Tibial artery (tissue), 4 donors: ENCODE measurements at regions not wholly inside any gene's neighbourhood (a gene's known extent, or its start where the extent isn't known, plus 50 kb on each side); places are given as distances from the start of the nearest gene placed in this dataset.
"Not testable (repeated sequence)": the region's sequence is repeated elsewhere in the genome, so short reads cannot be mapped to it uniquely, and the experiment has no call there.

ENCODE experiments used
- DNase-seq, 2 donors: peaks; one replicate each; pipeline ENCODE4 v3.0.0-alpha.2; 2019
- H3K27ac ChIP-seq, 2 donors: fragments of 200-600 bp; sonication (generic) in 1 of 2; 1 replicate in 1 of 2; 2 replicates in 1 of 2; pipeline ENCODE4 v1.5.1; 2018 to 2019; ENCODE audit warnings: mild to moderate bottlenecking in 1 of 2
- H3K27me3 ChIP-seq, 2 donors: fragments of 200-600 bp; sonication (generic) in 1 of 2; one replicate each; pipeline versions ENCODE4 v1.5.1 to v1.6.0; 2016 to 2019
- H3K36me3 ChIP-seq, 3 donors: fragments of 200-600 bp; sonication (generic) in 2 of 3; one replicate each; pipeline ENCODE4 v1.5.1; 2016 to 2019; ENCODE audit warnings: mild to moderate bottlenecking in 2 of 3
- H3K4me1 ChIP-seq, 4 donors: fragments of 200-600 bp; sonication (generic) in 2 of 4; 1 replicate in 3 of 4; 2 replicates in 1 of 4; pipeline ENCODE4 v1.5.1; 2016 to 2019
- H3K4me3 ChIP-seq, 2 donors: fragments of 200-600 bp; sonication (generic) in 1 of 2; 1 replicate in 1 of 2; 2 replicates in 1 of 2; pipeline ENCODE4 v1.5.1; 2018 to 2019; ENCODE audit warnings: mild to moderate bottlenecking in 2 of 2
- H3K9me3 ChIP-seq, 3 donors: fragments of 200-600 bp; sonication (generic) in 1 of 3; one replicate each; pipeline ENCODE4 v1.5.1; 2016 to 2019
- CTCF ChIP-seq, 2 experiments: fragments of 200-600 bp in 1 of 2; fragments of 450-650 bp in 1 of 2; IDR thresholded peaks; one replicate each; pipeline ENCODE4 v1.5.1; 2017 to 2019; ENCODE audit warnings: antibody characterized with exemption in 2 of 2, mild to moderate bottlenecking in 1 of 2, moderate library complexity in 1 of 2
- intact Hi-C: fragments of 100-400 bp; cut with DNase I; formaldehyde crosslinking; loops from one replicate; pipeline ENCODE4 v1.15.0; 2023; ENCODE audit warnings: low total_unique reads

GRCh38 chr9:94464790-94465189, 90.1 kb upstream of the PCAT7 start:
- peaks cover 27 to 31% (median 30%) of the 10 kb centered on the region in 3 donors for H3K36me3 ChIP-seq
- no peaks in the 10 kb centered on the region for H3K27me3 ChIP-seq
- no peaks in the 10 kb centered on the region for H3K4me1 ChIP-seq
- H3K27ac ChIP-seq, result no peak overlapping the region
- TF ChIP-seq CTCF (IDR thresholded peaks at IDR 0.05), result no peak
- DNase-seq, result no peak
- peaks cover 3 to 31% (median 18%) of the 10 kb centered on the region in 3 donors for H3K9me3 ChIP-seq
- no peak overlapping the region for H3K4me3 ChIP-seq
- intact Hi-C loops, result no loop called here

GRCh38 chr9:94472063-94472462, 82.8 kb upstream of the PCAT7 start:
- intact Hi-C loops, H3K36me3 ChIP-seq, H3K27me3 ChIP-seq, H3K4me3 ChIP-seq, H3K27ac ChIP-seq, DNase-seq, H3K4me1 ChIP-seq: not testable (repeated sequence)
- H3K9me3 ChIP-seq, result peaks cover 3 to 30% (median 13%) of the 10 kb centered on the region in 3 donors

- Histone ChIP-seq H3K4me3 (no peak overlapping the region), H3K27me3 (no peaks in the 10 kb centered on the region), H3K36me3 (no peaks in the 10 kb centered on the region), H3K27ac (no peak overlapping the region), H3K9me3 (peaks cover 3 to 23% (median 13%) of the 10 kb centered on the region in 3 donors), H3K4me1 (no peaks in the 10 kb centered on the region)
- intact Hi-C loops, result no loop called here
- no peak for DNase-seq
- TF ChIP-seq CTCF (IDR thresholded peaks at IDR 0.05), result no peak
Measured at GRCh38 chr9:94472806-94473360, 82.0 kb upstream of the PCAT7 start.

GRCh38 chr9:94478755-94479730, 75.8 kb upstream of the PCAT7 start:
- intact Hi-C loops, result no loop called here
- DNase-seq, result no peak
- no peaks in the 10 kb centered on the region for H3K36me3 ChIP-seq
- peaks cover 0 to 3% (median 0%) of the 10 kb centered on the region in 3 donors for H3K9me3 ChIP-seq
- H3K4me3 ChIP-seq, result no peak overlapping the region
- no peaks in the 10 kb centered on the region for H3K4me1 ChIP-seq
- no peak overlapping the region for H3K27ac ChIP-seq
- TF ChIP-seq CTCF (IDR thresholded peaks at IDR 0.05), result no peak
- no peaks in the 10 kb centered on the region for H3K27me3 ChIP-seq

- no peak overlapping the region for H3K27ac ChIP-seq
- DNase-seq, result no peak
- no peaks in the 10 kb centered on the region for H3K36me3 ChIP-seq
- H3K9me3 ChIP-seq, result peaks cover 0 to 3% (median 0%) of the 10 kb centered on the region in 3 donors
- H3K4me3 ChIP-seq, result no peak overlapping the region
- TF ChIP-seq CTCF (IDR thresholded peaks at IDR 0.05), result no peak
- no peaks in the 10 kb centered on the region for H3K27me3 ChIP-seq
- no peaks in the 10 kb centered on the region for H3K4me1 ChIP-seq
- intact Hi-C loops, result no loop called here
Measured at GRCh38 chr9:94479757-94480156, 75.1 kb upstream of the PCAT7 start.

GRCh38 chr9:94480205-94480604, 74.7 kb upstream of the PCAT7 start:
- no peak for TF ChIP-seq CTCF (IDR thresholded peaks at IDR 0.05)
- H3K4me1 ChIP-seq, result no peaks in the 10 kb centered on the region
- no peak overlapping the region for H3K27ac ChIP-seq

More at GRCh38 chr9:94480205-94480604, 74.7 kb upstream of the PCAT7 start:
- no peaks in the 10 kb centered on the region for H3K36me3 ChIP-seq
- no peak for DNase-seq
- intact Hi-C loops, result no loop called here
- H3K4me3 ChIP-seq, result no peak overlapping the region
- H3K9me3 ChIP-seq, result peaks cover 0 to 3% (median 0%) of the 10 kb centered on the region in 3 donors
- no peaks in the 10 kb centered on the region for H3K27me3 ChIP-seq
